SH-SY5Y (cell line): ENCODE measurements at regions not wholly inside any gene's neighbourhood (a gene's known extent, or its start where the extent isn't known, plus 50 kb on each side); places are given as distances from the start of the nearest gene placed in this dataset.

Source experiments
- GATA2 ChIP-seq: IDR thresholded peaks from 2 replicates; pipeline ENCODE4 v1.6.1; 2011; ENCODE audit warnings: mild to moderate bottlenecking, low read depth, low read length
- GATA3 ChIP-seq: IDR thresholded peaks from 2 replicates; pipeline ENCODE4 v1.6.1; 2011; ENCODE audit warnings: low read depth, mild to moderate bottlenecking, low read length, moderate library complexity

- TF ChIP-seq GATA3 (no peak), GATA2 (no peak)
These were observed 97.6 kb upstream of the HS6ST1 start for GRCh38 chr2:128416109-128416785.
